NCI-H82 (cell line): ENCODE measurements at regions not wholly inside any gene's neighbourhood (a gene's known extent, or its start where the extent isn't known, plus 50 kb on each side); places are given as distances from the start of the nearest gene placed in this dataset.
"Not testable (repeated sequence)": the region's sequence is repeated elsewhere in the genome, so short reads cannot be mapped to it uniquely, and the experiment has no call there.

Experiments used
- DNase-seq: peaks from one replicate; lab custom pipeline; 2025; lab: John Stamatoyannopoulos, UW

GRCh38 chr18:39311111-39311712, 1745.6 kb upstream of the CELF4 start:
- no peak for DNase-seq

- not testable (repeated sequence) for DNase-seq
Measured at GRCh38 chr18:39308931-39309521, 1743.4 kb upstream of the CELF4 start.

- no peak for DNase-seq
Measured at GRCh38 chr18:39305766-39306165, 1740.2 kb upstream of the CELF4 start.

- no peak for DNase-seq
Measured at GRCh38 chr18:39302481-39302880, 1736.9 kb upstream of the CELF4 start.

- DNase-seq, result no peak
Measured at GRCh38 chr18:39299152-39299551, 1733.6 kb upstream of the CELF4 start.

- DNase-seq, result no peak
Measured at GRCh38 chr18:39297225-39297624, 1731.6 kb upstream of the CELF4 start.

GRCh38 chr18:39296293-39296888, 1730.8 kb upstream of the CELF4 start:
- no peak for DNase-seq

- no peak for DNase-seq
Measured at GRCh38 chr18:39276764-39277163, 1711.2 kb upstream of the CELF4 start.

GRCh38 chr18:39274535-39274934, 1708.9 kb upstream of the CELF4 start:
- no peak for DNase-seq

- DNase-seq, result no peak
Measured at GRCh38 chr18:39272230-39272629, 1706.6 kb upstream of the CELF4 start.

GRCh38 chr18:39271654-39272053, 1706.1 kb upstream of the CELF4 start:
- DNase-seq, result no peak

GRCh38 chr18:39260565-39260964, 1695.0 kb upstream of the CELF4 start:
- DNase-seq, result no peak

- no peak for DNase-seq
Measured at GRCh38 chr18:39259736-39260135, 1694.1 kb upstream of the CELF4 start.

- DNase-seq, result no peak
Measured at GRCh38 chr18:39244242-39244641, 1678.6 kb upstream of the CELF4 start.

- no peak for DNase-seq
Measured at GRCh38 chr18:39241534-39241933, 1675.9 kb upstream of the CELF4 start.

- DNase-seq, result no peak
Measured at GRCh38 chr18:39238981-39239660, 1673.5 kb upstream of the CELF4 start.

GRCh38 chr18:39235118-39235719, 1669.6 kb upstream of the CELF4 start:
- DNase-seq, result no peak

- no peak for DNase-seq
Measured at GRCh38 chr18:39232937-39233336, 1667.3 kb upstream of the CELF4 start.

- DNase-seq, result no peak
Measured at GRCh38 chr18:39232490-39232889, 1666.9 kb upstream of the CELF4 start.

- DNase-seq, result no peak
Measured at GRCh38 chr18:39230086-39230803, 1664.6 kb upstream of the CELF4 start.

- DNase-seq, result not testable (repeated sequence)
Measured at GRCh38 chr18:39227769-39228168, 1662.2 kb upstream of the CELF4 start.

GRCh38 chr18:39225373-39225772, 1659.8 kb upstream of the CELF4 start:
- DNase-seq, result no peak
